Retinal pigment epithelial cell (primary cell): ENCODE measurements at regions not wholly inside any gene's neighbourhood (a gene's known extent, or its start where the extent isn't known, plus 50 kb on each side); places are given as distances from the start of the nearest gene placed in this dataset.

Experiments used
- DNase-seq: peaks from one replicate; pipeline ENCODE4 v3.0.0-alpha.2; 2010; ENCODE audit warnings: low read depth
- H3K4me3 ChIP-seq: 2 replicates; pipeline ENCODE4 v1.5.1; 2011; ENCODE audit warnings: mild to moderate bottlenecking, low read length, control low read depth, moderate library complexity
- TF ChIP-seq, protein P1 (sequence below): conservative IDR thresholded peaks from 2 replicates; pipeline ENCODE4 v1.5.1; 2011; ENCODE audit warnings: low read depth, low read length, control low read depth, inconsistent platforms

DNA sequence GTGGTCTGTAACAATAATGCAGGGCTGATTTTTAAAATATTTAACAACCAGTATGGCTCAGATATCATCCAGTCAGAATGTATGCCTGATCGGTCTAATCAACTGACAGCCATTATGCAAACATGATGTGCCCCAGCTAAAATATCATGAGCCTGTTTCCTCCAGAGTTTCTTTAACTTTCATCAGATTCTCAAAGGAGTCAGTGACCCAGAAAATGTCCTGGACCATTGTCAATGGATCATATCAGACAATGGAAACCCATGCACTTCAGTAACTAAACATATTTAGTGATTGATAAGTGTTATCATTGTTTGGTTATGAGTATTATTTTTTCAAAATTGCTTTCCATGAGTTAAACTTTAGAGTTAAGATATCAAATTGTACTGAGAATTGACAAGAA, 173.5 kb downstream of the LMBRD1 start:
- no peak overlapping the region for H3K4me3 ChIP-seq
- TF ChIP-seq, protein P1, sequence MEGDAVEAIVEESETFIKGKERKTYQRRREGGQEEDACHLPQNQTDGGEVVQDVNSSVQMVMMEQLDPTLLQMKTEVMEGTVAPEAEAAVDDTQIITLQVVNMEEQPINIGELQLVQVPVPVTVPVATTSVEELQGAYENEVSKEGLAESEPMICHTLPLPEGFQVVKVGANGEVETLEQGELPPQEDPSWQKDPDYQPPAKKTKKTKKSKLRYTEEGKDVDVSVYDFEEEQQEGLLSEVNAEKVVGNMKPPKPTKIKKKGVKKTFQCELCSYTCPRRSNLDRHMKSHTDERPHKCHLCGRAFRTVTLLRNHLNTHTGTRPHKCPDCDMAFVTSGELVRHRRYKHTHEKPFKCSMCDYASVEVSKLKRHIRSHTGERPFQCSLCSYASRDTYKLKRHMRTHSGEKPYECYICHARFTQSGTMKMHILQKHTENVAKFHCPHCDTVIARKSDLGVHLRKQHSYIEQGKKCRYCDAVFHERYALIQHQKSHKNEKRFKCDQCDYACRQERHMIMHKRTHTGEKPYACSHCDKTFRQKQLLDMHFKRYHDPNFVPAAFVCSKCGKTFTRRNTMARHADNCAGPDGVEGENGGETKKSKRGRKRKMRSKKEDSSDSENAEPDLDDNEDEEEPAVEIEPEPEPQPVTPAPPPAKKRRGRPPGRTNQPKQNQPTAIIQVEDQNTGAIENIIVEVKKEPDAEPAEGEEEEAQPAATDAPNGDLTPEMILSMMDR, result no peak
- no peak for DNase-seq

DNA sequence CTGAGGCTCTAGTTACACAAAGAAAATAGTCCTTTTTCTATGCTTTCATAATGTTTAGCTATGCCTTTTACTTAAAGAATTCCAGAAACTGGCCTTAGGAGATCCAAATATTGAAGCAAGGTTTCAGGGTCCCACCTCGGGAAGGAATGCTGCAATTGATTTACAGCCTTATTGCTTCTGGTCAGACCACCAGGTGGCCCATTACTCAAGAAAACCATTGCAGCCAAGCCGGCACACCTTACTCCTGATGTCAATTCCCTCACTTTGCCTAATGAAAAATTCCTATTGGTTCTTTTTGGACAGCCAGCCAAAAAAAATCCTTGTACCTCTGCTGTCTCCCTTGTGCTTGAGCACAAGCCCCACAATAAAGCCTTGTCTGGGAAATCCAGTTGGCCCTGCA, 173.9 kb downstream of the LMBRD1 start:
- H3K4me3 ChIP-seq, result no peak overlapping the region
- DNase-seq, result no peak
- TF ChIP-seq, protein P1, result no peak

DNA sequence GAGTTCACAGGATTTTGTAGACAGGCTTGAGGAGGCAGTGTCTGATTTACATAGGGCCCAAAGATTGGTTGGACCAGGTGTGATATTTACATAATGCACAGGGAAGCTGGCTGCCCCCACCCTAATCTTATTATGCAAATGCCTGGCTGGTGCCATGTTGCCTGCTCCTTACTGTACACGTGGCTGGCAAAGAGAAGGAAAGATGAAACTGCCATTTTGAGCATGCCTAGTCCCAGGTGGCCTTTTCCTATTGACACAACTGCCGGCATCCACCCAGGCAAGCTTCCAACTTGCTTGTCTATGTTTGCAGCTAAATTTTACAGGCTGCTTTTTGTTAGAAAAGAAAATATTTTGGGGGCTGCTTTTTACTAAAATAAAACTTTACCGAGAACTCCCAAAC, 174.6 kb downstream of the LMBRD1 start:
- no peak overlapping the region for H3K4me3 ChIP-seq
- DNase-seq, result no peak
- TF ChIP-seq, protein P1, result no peak

DNA sequence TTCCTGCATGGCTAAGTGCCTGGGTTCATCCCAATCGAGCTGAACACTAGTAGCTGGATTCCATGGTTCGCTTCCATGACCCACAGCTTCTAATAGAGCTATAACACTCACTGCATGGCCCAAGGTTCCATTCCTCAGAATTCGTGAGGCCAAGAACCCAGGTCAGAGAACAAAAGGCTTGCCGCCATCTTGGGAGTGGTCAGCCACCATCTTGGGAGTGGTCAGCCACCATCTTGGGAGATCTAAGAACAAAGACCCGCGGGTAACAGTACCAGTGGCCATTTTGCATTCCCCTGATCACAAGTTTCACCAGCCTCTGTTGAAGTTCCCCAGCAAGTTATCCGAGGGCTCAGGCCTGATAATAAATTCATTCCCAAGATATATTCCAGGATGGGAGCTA, 179.6 kb downstream of the LMBRD1 start:
- no peak for DNase-seq

DNA sequence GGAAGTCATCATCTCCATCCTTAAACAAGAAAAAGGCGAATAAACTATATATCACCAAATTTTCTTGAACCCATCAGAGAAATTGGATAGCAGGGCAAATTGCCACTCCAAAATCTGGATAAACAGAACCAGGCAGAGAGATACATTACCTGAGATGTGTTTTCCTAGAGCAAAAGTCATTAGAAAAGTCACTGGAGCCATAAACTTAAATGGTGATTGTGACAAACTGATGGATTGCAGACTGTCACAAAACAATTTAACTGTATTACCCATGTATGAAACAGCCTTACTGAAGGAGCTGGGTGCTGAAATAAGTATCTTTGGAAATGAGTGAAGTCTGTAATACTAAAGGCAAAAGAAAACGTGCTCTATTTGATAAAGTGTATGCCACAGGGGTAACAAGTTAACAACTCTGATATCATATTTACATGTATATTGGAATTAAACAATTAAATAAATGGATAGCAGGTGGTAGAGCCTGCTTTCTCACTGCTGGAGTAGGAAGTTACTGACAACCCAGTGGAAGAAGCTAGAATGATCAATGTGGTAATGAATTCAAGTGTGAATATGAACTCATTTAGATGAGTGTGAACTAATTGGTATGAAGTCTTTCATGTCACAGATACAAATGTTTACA, 186.9 kb downstream of the LMBRD1 start:
- H3K4me3 ChIP-seq, result no peak overlapping the region
- TF ChIP-seq, protein P1, result no peak
- no peak for DNase-seq

More for the DNA sequence above, 179.6 kb downstream of the LMBRD1 start:
- no peak overlapping the region for H3K4me3 ChIP-seq
- TF ChIP-seq, protein P1, result no peak

DNA sequence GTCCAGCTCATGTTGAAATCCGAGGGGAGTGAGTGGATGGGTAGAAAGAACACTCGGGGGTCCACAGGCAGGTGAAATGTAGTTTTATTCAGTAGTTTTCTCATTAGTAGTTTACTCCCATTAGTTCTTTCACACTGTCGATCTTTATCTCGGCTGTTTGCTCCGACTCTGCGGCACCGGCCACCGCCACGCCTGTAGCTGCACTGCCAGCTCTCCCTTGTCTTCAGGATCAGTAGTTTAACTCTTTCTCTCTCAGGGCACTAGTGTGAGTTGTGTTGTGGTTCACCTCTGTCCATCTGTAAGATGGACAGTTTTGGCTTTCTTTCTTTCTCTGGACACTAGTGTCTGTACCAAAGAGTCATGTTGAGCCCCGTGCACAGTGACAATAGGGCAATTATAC, 195.7 kb downstream of the LMBRD1 start:
- TF ChIP-seq, protein P1, result no peak
- H3K4me3 ChIP-seq, result peak overlapping the region; percentile 24
- DNase-seq, result no peak

DNA sequence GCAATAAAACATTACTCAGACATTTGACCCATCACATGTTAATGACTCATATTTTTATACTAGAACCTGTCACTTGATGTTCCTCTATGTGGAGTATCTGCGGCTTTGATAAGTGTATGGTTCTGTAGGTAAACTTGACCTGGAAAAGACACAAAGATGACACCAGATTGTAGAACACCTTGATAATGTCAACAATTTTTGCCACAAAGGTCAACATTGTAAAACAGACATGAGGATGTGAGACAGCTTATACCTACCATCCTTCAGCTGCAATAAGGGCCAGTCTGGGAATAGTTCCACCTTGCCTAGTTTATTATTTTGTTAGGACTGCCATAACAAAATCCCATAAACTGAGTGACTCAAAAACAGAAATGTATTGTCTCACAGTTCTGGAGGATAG, 202.4 kb downstream of the LMBRD1 start:
- TF ChIP-seq, protein P1, result no peak
- no peak for DNase-seq
- no peak overlapping the region for H3K4me3 ChIP-seq
